Epithelial cell of proximal tubule (primary cell): ENCODE measurements at regions not wholly inside any gene's neighbourhood (a gene's known extent, or its start where the extent isn't known, plus 50 kb on each side); places are given as distances from the start of the nearest gene placed in this dataset.
A peak's percentile ranks its signal among the peaks of the same experiment; 100 is the strongest.
"Not testable (repeated sequence)": the region's sequence is repeated elsewhere in the genome, so short reads cannot be mapped to it uniquely, and the experiment has no call there.

Experiments
- DNase-seq: peaks from one replicate; pipeline ENCODE4 v3.0.0-alpha.2; 2011; ENCODE audit warnings: low read depth
- H3K4me3 ChIP-seq: 2 replicates; pipeline ENCODE4 v1.5.1; 2011; ENCODE audit warnings: low read depth, mild to moderate bottlenecking, low read length
- CTCF ChIP-seq: conservative IDR thresholded peaks from 2 replicates; pipeline ENCODE4 v1.5.1; 2012; ENCODE audit warnings: low read depth, mild to moderate bottlenecking, low read length

- H3K4me3 ChIP-seq = no peak overlapping the region
- no peak for TF ChIP-seq CTCF
- DNase-seq = no peak
Observed at GRCh38 chr6:85085875-85086274, 321.5 kb upstream of the TBX18 start.

GRCh38 chr6:85081102-85081501 lies 316.7 kb upstream of the TBX18 start:
- no peak for TF ChIP-seq CTCF
- no peak overlapping the region for H3K4me3 ChIP-seq
- DNase-seq = no peak

GRCh38 chr6:85079761-85080160 lies 315.4 kb upstream of the TBX18 start:
- no peak overlapping the region for H3K4me3 ChIP-seq
- DNase-seq = no peak
- TF ChIP-seq CTCF = no peak

- no peak for TF ChIP-seq CTCF
- H3K4me3 ChIP-seq = no peak overlapping the region
- DNase-seq = peak; percentile 64
Observed at GRCh38 chr6:85078058-85078457, 313.7 kb upstream of the TBX18 start.

GRCh38 chr6:85077098-85077497 lies 312.7 kb upstream of the TBX18 start:
- DNase-seq = no peak
- TF ChIP-seq CTCF = no peak
- no peak overlapping the region for H3K4me3 ChIP-seq

- DNase-seq, H3K4me3 ChIP-seq: not testable (repeated sequence)
Observed at GRCh38 chr6:85071845-85072244, 307.4 kb upstream of the TBX18 start.

- DNase-seq = no peak
- H3K4me3 ChIP-seq = no peak overlapping the region
- TF ChIP-seq CTCF = no peak
Observed at GRCh38 chr6:85069577-85069976, 305.2 kb upstream of the TBX18 start.

GRCh38 chr6:85068221-85068620 lies 303.8 kb upstream of the TBX18 start:
- H3K4me3 ChIP-seq = no peak overlapping the region
- TF ChIP-seq CTCF = no peak
- DNase-seq = no peak
